GM18498 (cell line): ENCODE measurements at regions not wholly inside any gene's neighbourhood (a gene's known extent, or its start where the extent isn't known, plus 50 kb on each side); places are given as distances from the start of the nearest gene placed in this dataset.

Experiments used
- ATAC-seq: cut with Tn5 transposase; IDR thresholded peaks from one replicate; pipeline ENCODE4 v1.9.1; 2021; ENCODE audit warnings: mild to moderate bottlenecking, moderate library complexity; ENCODE audit not compliant: unreplicated experiment

- no peak for ATAC-seq
Measured at GRCh38 chr3:135849827-135850226, 115.7 kb upstream of the PPP2R3A start.

- ATAC-seq = no peak
Measured at GRCh38 chr3:135851201-135852081, 114.1 kb upstream of the PPP2R3A start.

- no peak for ATAC-seq
Measured at GRCh38 chr3:135853981-135854380, 111.5 kb upstream of the PPP2R3A start.

GRCh38 chr3:135860761-135861160, 104.8 kb upstream of the PPP2R3A start:
- ATAC-seq = no peak

GRCh38 chr3:135862361-135862760, 103.2 kb upstream of the PPP2R3A start:
- no peak for ATAC-seq

- ATAC-seq = no peak
Measured at GRCh38 chr3:135864060-135864459, 101.5 kb upstream of the PPP2R3A start.

- ATAC-seq = no peak
Measured at GRCh38 chr3:135865085-135865484, 100.4 kb upstream of the PPP2R3A start.

GRCh38 chr3:135865553-135865952, 100.0 kb upstream of the PPP2R3A start:
- no peak for ATAC-seq

- ATAC-seq = no peak
Measured at GRCh38 chr3:135867911-135868310, 97.6 kb upstream of the PPP2R3A start.

- no peak for ATAC-seq
Measured at GRCh38 chr3:135868801-135869200, 96.7 kb upstream of the PPP2R3A start.

- ATAC-seq = no peak
Measured at GRCh38 chr3:135869439-135870105, 96.0 kb upstream of the PPP2R3A start.

GRCh38 chr3:135871311-135871710, 94.2 kb upstream of the PPP2R3A start:
- no peak for ATAC-seq

- no peak for ATAC-seq
Measured at GRCh38 chr3:135874035-135874434, 91.5 kb upstream of the PPP2R3A start.

GRCh38 chr3:135878501-135878900, 87.0 kb upstream of the PPP2R3A start:
- ATAC-seq = no peak

- ATAC-seq = no peak
Measured at GRCh38 chr3:135885885-135886284, 79.6 kb upstream of the PPP2R3A start.

GRCh38 chr3:135887220-135887619, 78.3 kb upstream of the PPP2R3A start:
- ATAC-seq = no peak

GRCh38 chr3:135889443-135889842, 76.1 kb upstream of the PPP2R3A start:
- ATAC-seq = no peak

- ATAC-seq = no peak
Measured at GRCh38 chr3:135891121-135891520, 74.4 kb upstream of the PPP2R3A start.

GRCh38 chr3:135895106-135895733, 70.3 kb upstream of the PPP2R3A start:
- ATAC-seq = peak; percentile 53

GRCh38 chr3:135895734-135896121, 69.8 kb upstream of the PPP2R3A start:
- ATAC-seq = no peak

- no peak for ATAC-seq
Measured at GRCh38 chr3:135896613-135897012, 68.9 kb upstream of the PPP2R3A start.

- no peak for ATAC-seq
Measured at GRCh38 chr3:135897715-135898114, 67.8 kb upstream of the PPP2R3A start.
